GM18868 (cell line): ENCODE measurements at regions not wholly inside any gene's neighbourhood (a gene's known extent, or its start where the extent isn't known, plus 50 kb on each side); places are given as distances from the start of the nearest gene placed in this dataset.
"Not testable (repeated sequence)": the region's sequence is repeated elsewhere in the genome, so short reads cannot be mapped to it uniquely, and the experiment has no call there.

ENCODE experiments used
- ATAC-seq: cut with Tn5 transposase; IDR thresholded peaks from one replicate; pipeline ENCODE4 v1.9.1; 2021; ENCODE audit warnings: mild to moderate bottlenecking, moderate library complexity; ENCODE audit not compliant: unreplicated experiment

DNA sequence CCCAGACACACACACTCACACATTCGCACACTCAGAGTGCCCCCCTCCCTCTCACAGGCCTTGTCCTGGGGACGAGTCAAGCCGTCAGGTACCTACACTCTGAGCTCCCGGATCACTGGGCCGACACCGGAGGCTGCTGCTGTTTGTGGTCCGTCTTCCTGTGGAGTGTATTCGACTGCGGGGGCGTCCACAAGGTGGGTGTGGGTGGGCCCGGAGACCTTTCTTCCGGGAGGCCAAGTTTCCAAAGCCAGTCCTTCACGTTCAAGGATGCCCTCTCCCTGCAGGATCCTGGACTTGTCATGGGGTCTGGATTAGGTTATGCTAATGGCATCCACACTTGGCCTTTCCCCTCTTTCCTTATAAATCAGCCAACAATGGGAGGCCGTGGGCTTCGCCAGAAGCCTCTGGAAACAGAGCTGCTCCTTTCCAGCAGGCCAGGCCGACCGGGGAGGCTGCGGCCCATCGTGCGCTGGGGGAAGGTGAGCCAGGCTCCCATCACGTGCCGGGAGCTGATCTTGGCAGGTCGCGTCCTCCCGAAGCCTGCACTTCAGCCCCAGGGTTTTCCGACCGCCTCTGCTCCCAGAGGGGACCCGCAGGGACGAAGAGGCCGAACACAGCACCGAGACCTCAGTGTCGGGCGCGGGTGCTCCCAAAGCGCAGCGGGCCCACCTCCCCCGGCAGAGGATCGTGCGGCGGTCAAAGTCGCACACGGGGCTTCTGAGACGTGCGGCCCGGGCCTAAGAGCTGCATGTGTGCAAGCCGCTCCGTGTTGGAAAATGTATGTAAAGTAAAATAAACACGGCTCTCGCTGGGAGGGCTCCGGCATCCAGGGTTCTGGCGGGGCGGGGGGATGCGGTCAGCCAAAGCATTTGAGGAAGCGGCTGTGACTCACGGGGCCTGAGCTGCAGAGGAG lies 196.5 kb upstream of the ZNF469 start:
- not testable (repeated sequence) for ATAC-seq

DNA sequence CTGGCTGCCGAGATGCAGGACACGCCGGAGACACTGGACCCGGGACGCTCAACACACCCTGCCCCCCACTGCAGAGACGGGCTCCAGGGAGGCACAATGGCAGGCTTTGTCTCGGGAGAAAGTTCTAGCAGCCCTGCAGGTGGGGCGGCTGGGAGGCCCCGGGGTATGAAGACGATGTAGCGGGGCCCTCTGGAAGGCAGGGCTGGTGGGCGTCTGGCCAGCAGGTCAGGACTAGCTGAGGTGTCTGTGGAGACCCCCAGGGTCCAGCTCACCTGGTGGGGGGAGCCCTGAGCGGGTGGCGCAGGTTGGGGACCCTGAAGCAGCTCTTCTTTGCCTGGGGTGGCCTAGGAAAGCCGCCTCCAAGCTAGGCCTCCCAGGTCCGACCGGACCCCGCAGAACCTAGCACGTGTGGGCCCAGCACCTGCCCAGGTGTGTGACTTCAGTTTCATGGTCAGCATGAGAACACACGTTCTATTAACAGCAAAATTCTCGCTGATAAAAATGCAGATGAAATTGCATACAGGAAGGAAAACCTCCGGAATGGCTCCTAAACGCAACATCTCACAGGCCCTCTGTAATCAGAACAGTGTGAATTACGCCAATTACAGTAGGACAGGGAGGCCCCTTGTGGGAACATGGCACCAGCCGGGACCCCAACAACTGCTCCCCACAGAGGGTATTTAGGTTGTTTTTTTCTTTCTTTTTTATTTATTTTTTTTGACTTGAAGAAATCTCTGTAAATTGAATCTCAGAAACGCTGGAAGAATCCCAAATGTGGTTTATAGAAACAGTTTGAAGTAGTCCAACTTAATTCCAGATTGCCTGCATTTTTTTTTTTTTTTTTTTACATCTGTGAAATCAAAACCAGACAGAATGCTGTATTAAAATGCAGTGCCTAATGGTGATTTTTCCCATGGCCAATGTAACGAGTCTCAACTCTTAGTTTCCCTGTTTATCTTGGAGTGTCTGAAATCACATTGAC lies 195.6 kb upstream of the ZNF469 start:
- ATAC-seq: not testable (repeated sequence)

DNA sequence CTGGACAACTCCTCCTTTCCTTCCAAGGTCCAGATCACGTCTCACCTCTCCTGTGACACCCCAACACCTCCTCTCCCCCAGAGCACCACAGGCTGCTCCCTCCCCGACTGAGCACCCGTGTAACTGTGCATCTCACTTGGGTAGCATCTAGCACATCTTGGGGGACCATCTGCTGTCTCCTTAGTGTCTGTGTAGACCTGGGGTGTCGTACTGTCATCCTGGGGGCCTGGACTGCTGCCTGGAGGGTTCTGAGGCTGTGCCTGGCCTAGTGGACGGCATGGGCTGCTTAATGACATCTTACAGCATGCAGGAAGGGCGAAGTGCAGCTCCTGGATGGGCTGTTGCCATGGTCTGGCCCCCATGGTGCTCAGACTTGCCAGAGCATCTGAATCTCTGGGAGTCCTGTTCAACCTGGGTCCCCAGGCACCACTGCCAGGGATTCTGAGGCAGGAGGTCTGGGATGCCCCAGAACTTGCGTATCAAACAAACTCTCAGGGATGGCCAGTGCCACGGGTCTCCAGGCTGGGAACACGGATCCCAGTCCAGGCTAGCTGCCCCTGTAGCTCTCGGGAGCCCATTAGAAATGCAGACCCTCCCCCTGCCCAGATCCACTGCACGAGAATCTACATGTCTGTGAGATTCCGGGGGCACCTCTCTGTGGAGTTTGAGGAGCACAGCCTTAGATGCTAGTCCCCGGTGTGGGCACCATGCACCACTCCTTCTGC lies 194.4 kb upstream of the ZNF469 start:
- ATAC-seq: not testable (repeated sequence)

DNA sequence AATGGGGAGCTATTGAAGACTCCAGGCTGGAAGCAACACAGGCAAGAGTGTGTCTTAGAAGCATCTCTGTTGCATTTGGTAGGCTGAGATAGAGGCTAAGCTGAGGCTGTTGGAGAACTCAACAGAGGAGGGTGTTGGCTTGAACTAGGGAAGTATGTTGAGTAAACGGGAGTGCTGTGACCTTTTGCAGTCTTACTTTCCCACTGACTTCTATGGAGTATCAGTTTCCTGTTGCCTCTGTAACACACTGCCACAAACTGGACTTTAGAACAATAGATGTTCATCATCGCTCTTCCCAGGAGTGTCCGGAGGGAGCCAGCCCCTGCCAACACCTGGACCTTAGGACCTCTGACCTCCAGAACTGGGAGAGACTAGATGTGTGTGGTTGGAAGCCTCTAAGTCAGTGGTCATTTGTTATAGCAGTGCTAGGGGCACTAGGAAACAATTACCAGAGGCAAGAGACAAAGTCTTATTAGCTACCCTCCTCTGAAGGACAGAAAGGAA lies 192.1 kb upstream of the ZNF469 start:
- ATAC-seq: not testable (repeated sequence)

DNA sequence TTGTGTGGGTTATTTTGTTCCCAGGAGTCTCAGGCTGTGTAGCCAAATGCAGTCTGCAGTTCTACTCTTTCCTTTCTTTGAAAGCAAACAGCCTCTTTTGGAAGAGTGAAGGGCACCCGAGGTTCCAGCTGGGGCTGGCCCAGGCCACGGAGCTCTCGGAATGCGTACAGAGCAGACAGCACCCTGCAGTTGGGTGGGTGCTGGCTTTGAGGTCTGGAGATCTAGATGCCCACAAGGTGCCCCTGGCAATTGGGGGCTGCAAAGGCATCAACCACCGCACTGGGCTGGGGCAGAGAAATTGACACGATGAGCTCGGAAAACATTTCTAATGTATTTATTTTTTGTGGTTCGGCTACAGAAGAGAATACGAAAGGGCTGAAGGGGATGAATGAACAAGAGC lies 191.6 kb upstream of the ZNF469 start:
- ATAC-seq: not testable (repeated sequence)

DNA sequence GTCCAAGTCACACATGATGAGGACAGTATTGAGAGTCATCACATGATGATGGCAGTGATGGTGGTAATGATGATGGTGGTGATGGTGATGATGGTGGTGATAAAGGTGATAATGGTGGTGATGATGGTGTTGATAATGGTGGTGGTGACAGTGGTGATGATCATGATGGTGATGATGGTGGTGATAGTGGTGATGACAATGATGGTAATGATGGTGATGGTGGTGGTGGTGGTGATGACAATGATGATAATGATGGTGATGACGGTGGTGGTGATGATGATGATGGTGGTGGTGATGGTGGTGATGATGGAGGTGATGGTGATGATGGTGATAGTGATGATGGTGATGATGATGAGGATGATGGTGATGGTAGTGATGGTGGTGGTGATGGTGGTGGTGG lies 190.2 kb upstream of the ZNF469 start:
- no peak for ATAC-seq

DNA sequence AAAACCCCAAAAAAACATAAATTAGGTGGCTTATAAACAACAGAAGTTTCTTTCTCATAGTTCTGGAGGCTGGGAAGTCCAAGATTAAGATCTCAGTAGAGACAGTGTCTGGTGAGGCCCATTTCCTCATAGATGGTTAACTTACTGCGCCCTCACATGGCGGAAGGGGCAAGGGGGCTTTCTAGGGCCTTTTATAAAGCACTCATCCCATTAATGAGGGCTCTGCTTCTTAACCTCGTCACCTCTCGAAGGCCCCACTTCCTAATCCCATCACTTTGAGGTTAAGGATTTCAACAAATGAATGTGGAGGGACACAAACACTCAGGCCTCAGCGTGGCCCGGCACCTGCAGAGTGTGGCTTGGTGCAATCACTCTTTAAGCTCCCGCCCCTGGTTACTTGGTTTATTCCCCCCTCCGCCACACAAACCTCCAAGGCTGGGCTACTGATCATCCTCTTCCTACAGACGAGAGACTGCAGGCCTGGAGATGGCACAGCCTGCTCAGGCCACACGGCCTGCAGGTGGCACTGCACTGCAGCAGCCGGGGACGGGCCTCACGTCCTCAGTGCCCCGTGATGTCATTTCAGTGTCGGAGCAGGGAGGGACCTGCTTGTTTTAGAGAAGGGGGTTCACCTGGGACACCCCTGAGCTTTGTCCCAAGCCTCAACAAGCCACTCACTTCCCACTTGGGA lies 188.9 kb upstream of the ZNF469 start:
- ATAC-seq: not testable (repeated sequence)

DNA sequence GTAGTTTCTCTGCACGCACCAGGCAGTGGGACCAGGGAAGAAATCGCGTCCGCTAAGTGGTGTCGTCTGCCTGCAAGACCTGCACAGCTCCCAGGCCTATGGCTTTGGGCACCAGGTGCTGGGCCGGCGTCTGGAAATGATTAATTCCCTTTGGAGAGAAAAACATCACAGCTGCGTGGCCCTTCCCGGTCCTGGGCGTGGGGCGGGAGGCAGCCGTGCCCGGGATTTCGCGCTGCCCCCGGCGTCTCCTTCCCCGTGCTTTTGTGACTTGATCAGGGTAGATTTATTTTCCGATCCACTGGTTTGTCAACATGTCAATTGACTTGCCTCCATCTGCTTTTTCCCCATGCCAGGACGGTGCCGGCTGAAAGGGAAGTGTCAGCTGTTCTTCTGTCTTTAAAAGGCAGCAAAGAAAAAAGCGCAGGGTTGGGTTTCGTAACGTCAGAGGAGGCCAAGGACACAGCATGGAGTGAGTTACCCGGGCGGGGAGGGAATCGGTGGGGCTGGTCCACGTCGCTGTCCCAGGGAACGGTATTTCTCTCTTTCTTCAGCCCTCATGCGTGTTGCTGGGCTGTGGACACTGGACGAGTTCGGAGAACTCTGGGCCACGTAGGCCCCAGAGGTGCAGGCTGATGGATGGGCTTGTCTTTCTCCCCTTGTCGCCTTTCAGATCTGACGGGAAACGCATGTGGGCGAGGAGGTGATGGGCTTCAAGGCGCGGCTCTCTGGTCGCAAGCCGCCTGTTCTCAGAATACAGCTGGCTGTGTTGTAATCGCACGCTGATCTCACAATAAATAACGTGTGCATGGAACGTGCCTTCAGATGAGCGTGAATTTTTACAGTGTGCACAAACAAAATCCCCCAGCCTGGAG lies 188.1 kb upstream of the ZNF469 start:
- ATAC-seq: no peak

DNA sequence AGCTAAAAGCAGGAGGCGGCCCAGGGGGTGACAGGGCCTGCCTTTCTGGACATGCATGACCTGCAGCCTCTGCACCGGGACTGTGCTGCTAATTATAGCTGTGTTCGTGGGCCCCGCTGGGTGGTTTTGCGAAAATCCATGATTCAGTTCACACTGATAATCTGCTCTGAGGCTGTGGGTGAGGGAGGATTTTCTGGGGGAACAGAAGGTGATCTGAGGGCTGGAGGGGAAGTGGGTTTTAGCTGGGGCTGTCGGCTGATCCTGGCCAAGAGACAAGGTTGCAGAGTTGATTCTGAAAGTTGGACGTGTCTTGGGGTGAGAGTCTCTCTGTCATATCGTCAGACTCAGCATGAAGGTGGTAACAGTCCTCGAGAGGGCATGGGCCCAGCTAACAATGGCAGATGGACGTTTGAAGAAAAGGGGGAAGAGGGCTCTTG lies 187.5 kb upstream of the ZNF469 start:
- ATAC-seq: no peak

DNA sequence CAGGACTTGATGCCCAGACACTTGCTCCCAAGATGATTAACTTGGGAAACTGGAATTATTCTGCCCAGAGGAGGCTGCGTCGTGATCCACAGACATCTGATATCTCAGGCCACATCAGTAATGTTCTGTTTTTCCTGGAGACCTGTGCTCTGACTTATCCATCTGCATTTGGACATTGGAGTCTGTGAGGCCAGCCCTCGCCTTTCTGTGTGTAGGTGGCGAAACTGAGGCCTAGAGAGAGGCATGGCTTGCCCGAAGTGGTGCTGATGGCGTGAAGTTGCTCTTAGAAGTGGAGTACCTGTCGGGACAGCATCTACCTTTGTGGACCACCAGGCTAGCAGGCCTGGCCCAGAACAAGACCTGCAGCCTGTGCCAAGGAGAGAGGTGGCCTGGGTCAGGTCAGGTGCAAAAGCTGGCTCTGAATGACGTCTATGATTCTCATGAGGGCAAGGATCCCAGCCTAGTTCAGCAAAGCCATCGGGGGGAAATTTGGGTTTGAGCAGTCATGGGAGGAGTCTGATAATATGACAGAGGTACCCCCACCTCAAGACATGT lies 186.8 kb upstream of the ZNF469 start:
- no peak for ATAC-seq

DNA sequence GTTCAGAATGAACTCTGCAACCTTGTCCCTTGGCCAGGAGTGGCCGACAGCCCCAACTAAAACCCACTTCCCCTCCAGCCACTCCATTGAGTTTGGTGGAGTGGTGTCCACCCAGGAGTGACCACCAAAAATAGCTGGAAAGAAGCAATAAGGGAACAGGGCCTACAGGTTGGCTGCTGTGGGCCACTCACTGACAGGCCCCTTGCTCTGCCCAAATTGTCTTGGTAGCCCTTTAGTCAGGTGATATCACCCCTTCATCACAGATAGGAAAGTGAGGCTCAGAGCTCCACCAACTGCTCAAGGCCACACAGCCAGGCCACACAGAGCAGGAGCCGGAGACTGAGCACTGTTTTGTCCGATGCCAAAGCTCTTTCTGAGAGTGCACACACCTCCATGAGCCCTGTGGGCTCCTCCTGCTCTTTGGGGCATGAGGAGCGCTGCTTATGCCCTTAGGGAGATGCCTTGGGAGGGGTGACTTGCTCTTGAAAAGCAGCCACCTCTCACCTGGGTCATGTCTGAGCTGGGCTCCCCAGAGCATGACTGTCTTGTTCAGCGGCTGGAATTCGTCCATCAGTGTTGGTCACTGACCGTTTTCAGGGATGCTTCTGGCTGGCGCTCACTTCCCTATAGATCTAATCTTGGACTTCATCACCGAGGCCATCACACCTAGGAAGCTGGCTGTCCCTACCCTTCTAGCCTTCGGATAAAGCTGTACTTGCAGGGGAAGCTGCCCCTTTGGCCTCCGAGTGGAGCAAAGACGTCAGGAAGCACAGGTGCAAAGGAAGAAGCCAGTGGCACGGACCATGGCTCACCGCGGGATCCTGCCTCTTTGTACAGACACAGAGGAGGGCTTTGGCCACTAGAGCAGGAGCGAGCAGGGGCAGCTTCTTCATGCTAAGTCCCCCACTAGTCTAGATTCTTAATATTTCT lies 186.0 kb upstream of the ZNF469 start:
- no peak for ATAC-seq

DNA sequence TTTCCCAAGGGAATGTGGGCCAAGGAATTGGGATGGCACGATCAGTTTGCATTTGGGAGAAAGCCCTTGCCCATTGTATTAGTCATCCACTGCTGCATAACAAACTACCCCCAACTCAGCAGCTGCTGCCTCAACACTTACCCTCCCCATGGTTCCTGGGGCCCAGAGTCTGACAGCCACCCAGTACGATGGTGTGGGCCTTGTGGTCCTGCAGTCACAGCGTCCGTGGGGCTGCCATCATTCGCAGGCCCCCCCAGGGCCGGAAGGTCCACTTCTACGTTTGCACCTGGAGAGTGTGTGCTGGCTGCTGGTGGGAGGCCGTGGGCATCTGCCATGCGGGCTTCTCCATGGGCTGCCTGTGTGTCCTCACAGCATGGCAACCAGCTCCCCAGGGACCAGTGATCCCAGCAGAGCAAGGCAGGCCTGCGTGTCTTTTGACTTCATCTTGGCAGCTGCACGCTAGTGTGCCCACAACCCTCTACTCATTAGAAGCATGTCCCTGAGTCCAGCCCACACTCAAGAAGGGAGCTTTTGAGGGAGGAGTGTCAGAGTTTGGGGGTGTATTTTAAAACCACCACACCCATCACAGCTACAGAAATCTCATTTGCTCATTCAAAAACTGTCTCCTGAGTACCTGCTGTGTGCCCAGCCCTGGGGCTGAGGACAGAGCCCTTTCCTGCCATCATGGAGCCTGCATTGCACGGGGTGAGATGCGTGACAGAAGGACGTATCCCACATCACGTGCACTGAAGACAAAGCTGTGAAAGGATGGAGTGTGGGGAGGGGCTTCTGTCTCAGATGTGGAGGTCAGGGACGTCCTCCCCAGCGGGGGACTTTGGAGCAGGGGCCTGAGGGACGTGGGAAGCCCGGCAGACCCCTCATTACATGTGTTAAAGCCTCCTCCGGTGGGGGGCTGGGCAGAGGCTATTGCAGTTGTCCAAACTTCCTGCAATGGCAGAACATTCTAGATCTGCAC lies 185.0 kb upstream of the ZNF469 start:
- ATAC-seq: no peak

DNA sequence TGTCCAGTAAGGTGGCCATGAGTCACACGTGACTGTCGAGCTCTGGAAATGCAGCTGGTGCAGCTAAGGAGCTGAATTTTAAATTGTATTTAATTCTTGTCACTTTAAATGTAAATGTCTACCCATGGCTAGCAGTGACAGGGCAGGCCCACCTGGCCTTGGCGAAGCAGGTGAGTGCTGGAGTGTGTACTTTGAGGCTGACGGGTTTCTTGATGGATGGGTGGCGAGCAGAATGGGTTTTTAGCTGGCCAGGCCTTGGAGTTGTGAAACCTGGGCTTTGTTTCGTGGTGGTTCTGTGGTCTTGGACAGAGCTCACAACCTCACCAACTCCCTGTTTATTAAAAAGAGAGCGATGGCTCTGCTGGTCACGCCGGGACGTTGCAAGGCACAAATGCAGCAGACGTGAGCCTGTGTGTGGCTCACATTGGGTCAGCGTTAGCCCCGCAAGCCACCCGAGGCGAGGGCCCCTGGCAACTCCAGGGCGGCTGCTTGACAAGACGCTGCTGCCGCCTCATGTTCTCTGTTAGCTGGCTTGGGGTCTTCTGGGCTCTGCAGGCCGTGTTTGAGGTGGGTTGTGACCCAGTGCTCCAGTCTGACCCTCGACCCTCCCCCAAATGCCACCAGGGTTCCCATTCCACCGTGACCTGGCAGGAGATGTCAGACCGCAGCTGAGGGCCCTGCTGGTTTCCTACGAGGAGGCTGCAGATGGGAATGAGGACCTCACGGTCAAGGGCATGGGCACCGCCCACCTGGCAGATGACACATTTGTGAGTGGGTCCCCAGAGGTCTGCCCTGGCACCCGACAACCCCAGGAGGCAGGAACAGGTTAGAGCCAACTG lies 184.1 kb upstream of the ZNF469 start:
- ATAC-seq: not testable (repeated sequence)

DNA sequence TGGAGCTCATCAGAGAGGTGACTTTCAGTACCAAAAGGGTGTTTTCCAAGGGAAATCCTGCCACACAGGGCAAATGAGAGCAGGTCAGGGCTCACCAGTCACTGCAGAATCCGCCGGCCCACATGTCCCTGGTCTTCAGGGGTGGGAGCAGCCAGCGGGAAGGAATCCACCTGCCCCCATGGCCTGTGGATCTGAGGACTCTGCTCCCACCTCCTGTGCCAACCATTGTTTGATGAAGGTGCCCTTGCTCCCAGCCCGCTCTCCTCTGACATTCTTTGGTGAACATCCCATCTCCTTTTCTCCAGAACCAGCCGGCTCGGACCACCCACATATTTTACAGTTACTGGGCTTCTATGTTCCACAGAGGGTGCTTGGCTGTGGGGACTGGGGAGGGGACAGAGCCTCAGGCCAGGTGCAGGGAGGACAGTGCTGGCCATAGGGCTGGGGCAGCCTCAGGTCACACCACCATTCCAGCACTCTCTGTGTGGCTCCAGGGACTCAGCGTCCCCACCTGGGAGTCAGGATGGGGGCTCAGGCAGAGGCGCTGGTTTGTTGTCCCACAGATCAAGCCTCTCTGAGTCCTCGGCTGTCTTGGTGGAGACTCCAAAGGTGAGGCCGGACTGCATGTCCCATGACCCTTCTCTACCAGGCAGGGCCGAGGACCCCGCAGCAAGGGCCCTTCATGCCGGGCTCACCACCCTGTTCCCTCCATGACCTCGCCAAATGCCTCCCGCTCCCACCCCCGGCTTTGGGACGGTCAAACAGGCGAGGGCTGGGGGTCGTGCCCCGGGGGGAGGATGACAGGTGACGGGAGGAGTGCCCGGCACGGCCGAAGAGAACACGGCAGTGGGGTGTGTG lies 183.2 kb upstream of the ZNF469 start:
- not testable (repeated sequence) for ATAC-seq
